DMS114 treated with DMSO at 0.1 percent for 48 hours (cell line): ENCODE measurements at regions not wholly inside any gene's neighbourhood (a gene's known extent, or its start where the extent isn't known, plus 50 kb on each side); places are given as distances from the start of the nearest gene placed in this dataset.
"Not testable (repeated sequence)": the region's sequence is repeated elsewhere in the genome, so short reads cannot be mapped to it uniquely, and the experiment has no call there.

Experiments used
- DNase-seq: peaks from one replicate; lab custom pipeline; 2025; ENCODE audit not compliant: unreplicated experiment; lab: John Stamatoyannopoulos, UW

DNA sequence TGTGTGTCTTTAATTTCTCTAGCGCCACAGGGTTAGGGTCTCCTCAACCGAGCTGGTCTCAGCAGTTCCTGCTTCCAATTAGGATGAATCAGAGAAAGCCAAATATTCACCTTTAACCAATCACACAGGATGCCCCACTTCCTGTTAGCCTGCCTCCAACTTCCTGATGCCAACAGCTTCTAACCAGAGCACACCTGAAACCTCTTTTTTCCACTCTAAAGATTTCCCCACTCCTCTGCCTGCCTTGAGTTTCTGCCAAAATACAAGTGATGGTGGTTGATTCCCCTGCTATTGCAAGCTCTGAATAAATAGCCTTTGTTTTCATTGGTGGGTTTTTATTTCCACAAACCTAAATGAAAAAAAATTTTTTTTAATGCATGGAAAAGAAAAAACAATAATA is 144.7 kb upstream of the UST start:
- DNase-seq = no peak

DNA sequence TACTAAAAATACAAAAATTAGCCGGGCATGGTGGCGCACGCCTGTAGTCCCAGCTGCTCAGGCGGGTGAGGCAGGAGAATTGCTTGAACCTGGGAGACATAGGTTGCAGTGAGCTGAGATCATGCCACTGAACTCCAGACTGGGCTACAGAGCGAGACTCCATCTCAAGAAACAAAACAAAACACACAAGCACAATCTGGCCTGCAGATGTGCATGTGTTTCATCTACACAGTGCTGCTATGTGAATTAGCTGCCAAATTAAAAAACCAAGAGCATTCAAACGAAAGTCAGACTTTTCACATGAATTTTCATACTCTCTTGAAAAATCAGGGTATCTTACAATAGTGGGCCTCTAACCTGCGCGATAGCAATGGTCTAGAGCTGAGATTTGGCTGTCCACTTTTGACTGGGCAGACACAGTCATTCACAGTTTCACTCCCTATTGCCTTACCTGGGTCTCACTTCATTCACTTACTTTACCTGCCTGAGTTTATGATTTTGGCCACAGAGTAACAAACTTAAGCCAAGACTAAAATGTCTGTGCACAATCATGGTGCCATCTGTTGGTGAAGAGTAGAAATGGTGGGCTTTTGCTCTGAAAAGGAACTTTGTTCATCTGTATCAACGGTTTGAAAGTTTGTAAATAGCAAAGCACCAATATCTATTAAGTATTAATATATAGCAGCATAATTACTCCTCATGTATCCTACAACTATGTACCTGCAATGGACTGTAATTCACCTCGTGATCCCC is 138.5 kb upstream of the UST start:
- DNase-seq = no peak

DNA sequence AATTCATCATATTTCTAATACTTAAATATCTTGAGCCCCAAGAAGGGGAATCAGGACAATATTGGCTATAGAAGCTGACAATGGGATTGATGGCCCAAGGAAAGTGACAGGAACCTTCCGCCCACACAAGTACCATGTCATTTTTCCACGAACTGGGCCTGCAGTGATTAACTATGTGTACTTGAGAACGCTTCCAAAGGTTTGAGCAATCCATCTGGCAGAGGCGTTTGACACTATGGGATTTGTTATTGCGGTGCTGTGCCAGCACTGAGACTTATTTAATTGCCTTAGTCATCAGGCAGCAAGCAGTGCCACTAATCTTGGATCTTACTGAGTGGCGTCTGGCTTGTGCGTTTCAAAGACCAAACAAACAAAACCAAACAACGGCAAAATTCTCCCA is 135.6 kb upstream of the UST start:
- no peak for DNase-seq

DNA sequence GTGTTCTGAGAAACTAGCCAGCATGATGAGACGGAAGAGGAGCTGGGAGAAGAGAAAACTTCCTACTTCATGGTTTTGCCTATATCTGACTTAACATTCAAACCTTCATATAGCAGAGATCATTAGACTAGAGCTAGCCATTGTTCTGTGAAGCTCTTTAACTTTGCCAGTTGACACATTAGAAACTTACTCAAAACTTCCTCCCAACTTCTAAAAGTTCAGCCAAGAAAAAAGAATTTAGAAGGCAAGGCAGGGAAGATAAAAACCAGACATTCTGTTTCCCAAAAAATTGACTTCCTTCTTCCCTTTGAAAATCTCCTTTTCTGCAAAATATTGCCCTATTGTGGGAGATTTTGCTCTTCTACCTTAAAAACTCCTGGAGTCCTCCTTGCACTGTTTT is 134.8 kb upstream of the UST start:
- no peak for DNase-seq

DNA sequence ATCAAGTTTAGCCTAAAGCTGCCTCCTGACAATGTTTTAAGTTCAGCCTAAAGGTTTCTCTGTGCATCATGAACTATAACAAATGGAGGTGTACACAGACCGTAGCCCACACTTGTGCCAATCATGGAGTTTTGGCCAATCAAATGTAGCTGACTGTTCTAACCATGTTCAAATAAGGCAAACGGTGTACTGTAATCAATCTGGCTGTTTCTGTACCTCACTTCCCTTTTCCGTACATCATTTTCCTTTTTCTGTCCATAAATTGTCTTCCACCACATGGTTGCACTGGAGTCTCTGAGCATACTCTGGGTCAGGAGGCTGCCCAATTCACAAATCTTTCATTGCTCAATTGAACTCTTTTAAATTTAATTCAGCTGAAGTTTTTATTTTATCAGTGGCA is 132.2 kb upstream of the UST start:
- DNase-seq = no peak

DNA sequence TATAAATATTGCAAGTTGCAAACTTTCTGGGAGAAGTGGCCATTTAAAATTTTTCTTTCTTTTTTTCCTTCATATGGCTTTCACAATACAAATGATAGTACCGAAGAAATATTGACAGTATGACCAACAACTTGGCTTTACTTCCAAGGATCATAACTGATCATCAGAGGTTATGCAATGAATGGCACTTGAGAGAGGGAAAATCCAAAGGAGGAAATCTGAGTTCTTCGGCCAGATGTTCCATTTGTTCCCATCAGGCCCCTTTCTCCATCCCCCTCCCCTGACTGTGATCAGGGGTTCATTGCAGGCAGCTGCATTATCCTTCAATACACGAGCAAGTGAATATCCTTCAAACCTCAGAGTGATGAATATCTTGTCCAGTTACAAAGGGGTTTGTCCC is 130.0 kb upstream of the UST start:
- no peak for DNase-seq

DNA sequence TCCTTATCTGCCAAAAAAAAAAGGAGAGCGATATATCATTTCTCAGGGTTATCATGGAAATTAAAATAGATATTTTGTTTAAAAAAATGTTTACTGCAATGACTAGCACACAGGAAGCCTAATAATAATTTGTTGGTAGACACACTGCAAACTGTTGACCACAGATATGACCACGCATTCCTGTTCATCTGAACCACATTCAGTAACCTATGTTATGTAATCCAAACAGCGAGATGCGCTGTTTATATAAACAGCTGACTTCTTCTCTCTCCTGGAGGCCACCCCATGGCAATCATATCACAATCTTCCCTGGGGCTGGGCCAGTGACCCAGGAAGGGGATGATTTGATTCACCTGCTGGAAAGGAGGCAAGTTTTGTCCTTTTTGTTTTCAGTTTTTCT is 129.3 kb upstream of the UST start:
- DNase-seq = no peak

DNA sequence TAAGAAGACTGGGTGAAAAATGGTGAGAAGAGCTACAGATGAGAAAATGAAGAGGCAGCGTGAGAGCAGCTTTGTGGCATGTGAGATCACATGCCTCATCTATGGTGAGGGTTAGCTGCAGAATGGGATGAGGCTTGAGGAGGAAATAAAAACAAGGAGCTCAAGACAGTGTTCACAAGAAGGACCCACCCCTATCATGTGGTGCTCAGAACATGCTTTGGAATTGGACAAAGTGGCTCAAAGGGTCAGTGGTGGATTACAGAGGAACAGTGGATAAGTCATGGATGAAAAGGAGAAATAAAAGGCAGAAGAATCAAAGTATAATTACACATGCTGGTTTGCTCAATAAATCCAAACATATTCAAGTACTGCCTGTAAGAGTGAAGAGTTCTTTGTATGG is 126.9 kb upstream of the UST start:
- DNase-seq = no peak

DNA sequence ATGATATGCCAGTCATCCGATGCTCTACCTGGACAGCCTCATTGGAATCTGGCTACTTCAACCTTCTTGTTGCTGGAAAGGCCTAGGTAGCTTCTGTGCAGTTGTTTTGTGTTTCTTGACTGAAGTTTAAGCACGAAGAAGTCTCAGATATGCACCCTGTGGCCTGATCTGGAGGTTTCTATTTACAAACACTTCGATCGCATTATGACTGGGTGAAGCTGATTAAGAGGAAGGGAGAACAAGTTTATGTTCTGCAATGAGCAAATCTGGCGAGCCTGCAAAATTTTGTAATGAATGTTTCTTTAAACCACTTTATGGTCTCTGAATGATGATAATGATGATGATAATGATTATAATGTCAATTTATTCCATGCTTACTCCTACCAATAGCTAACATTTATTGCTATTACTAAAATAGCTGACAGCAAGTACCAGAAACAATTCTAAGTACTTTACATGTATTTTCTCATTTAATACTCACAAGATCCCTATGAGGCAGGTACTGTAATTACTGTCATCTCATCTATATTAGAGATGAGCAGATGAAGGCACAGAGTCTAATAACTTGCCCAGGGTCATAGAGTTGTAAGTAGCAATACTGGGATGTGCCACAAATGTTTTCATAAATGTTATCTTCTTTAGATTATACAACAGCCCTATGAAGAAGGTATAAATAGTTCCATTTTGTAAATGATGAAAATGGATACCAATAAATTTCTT is 126.1 kb upstream of the UST start:
- no peak for DNase-seq

DNA sequence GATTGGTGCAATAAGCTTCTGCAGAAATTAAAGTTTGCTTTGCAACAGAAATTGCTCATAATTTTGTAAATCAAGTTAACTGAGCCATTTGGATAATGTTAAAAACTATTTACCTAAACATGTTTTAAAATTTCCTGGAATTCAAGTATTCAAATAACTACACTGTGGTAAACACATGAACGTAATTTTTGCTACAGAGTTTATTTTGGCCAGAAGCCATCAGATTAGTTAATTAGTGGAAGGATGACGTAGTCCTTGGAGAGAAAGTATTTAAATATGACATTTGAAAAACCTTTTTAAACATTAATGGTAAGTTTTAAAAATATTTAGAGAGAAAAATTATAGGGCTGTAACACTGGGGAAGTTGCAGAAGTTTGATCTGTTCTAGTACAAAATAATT is 121.2 kb upstream of the UST start:
- no peak for DNase-seq

DNA sequence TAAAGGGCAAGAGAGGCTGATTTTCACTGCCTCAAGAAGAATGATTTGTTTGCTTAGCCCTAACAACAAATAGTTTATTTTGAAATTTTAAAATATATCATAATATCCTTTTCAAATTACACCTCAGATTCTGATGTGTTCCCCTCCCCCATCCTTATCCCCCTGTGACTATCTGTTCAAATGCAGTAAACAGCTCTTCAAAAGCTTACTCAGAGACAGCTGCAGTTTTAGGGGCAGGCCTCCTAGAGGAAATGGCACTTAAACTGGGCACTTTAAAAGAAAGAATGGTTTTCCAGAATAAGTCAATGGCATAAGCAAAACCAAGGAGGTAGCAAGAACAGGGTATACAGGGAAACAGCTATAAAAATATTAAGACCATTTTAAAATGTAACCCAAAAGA is 118.6 kb upstream of the UST start:
- no peak for DNase-seq

DNA sequence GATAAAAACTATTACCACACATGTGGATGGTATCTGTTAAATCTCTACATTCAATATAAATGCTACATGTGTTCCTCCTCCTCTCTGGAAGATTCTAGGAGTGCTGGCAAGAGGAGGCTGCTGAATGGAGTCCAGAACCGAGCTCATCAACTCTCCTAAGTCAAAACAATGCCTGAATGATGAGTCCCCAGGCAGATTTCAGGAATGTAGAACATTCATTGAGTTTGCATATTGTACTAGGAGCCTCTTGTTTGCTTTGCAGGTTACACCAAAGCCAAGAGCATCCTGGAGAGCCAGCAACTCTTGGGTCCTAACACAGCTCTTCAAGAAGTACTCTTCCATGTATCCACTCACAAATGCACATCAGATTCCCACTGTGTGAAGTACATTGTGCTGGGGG is 117.6 kb upstream of the UST start:
- DNase-seq = no peak

DNA sequence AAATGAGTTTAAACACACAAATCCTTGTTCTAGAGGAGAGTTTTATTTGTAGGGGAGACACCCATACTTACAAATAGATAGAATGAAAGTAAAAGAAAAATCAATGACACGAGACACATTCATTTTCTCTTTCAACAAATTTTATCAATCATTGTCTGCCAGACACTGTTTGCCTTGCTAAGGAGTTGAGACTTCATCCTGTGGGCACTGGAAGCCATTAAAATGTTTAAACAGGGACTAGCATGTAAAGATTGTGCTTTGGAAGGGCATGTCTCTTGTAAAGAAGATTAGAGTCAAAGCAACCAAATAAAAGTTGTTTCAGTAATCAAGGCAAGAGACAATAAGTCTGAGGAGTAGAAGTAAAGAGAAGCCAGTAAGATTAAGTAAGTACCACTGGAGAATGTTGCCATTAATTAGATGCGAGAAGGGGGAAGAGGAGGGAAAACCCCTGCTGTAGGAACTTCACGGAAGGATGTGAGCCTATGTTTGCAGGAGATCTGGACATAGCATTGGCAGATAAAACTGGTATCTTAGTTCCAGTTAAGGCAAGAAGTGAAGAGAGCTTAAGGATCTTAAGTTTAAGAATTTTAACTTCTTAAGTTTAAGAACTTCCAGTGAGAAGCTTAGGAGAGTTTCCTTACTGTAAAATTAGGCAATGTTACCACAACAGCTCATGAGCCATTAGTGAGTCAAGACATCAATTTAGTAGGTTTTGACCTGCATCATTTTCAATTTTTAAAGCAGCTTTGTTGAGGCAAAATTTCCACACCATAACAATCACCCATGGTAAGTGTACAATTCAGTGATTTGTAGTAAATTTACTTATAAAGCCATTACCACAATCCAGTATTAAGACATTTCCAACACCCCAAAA is 117.0 kb upstream of the UST start:
- no peak for DNase-seq

DNA sequence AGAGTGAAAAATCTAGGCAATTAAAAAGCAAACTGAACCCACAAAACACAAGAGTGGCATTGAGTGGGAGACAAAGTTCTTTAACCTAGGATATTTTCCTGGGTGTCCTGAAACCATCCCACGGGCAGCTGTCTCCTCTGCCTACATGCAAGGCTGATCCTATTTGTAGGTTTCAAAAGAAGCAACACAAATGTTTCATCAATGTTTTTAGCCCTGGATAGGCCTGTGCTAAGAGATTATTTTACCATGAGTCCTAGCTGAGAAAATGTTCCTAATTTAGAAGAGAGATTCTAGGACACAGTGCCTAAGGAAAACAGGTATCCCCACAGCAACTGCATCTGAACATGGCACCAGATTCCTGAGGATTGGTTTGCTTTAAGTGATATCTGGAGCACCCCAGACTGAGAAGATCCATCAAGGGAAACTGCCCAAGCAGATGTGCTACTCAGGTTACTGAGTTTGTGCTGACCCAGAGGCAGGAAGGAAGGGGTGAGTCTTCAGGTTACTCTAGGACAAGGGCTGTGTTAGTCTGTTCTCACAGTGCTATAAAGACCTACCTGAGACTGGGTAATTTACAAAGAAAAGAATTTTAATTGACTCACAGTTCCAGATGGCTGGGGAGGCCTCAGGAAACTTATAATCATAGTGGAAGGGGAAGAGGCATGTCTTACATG is 111.6 kb upstream of the UST start:
- no peak for DNase-seq

DNA sequence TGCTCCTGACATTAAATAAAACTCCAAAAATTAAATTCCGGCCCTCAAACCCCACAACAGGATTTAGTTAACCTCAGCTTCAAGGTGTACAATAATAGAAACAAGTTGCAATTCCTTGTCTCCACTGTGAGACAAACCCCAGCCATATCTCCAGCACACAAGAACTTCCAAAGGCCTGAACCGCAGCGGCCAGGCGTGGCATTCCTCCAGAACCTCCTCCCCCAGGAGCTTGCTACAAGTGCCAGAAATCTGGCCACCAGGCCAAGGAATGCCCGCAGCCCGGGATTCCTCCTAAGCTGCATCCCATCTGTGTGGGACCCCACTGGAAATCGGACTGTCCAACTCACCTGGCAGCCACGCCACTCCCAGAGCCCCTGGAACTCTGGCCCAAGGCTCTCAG is 105.0 kb upstream of the UST start:
- DNase-seq = not testable (repeated sequence)

DNA sequence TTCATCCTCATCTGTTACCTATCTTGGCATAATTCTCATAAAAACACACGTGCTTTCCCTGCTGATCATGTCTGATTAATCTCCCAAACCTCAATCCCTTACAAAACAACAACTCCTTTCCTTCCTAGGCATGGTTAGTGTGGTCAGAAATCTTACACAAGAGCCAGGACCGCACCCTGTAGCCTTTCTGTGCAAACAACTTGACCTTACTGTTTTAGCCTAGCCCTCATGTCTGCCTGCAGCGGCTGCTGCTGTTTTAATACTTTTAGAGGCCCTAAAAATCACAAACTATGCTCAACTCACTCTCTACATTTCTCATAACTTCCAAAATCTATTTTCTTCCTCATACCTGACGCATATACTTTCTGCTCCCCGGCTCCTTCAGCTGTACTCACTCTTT is 103.6 kb upstream of the UST start:
- not testable (repeated sequence) for DNase-seq

DNA sequence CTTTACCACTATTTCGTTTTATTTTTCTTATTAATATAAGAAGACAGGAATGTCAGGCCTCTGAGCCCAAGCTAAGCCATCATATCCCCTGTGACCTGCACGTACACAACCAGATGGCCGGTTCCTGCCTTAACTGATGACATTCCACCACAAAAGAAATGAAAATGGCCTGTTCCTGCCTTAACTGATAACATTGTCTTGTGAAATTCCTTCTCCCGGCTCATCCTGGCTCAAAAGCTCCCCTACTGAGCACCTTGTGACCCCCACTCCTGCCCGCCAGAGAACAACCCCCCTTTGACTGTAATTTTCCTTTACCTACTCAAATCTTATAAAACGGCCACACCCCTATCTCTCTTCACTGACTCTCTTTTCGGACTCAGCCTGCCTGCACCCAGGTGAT is 101.8 kb upstream of the UST start:
- not testable (repeated sequence) for DNase-seq

DNA sequence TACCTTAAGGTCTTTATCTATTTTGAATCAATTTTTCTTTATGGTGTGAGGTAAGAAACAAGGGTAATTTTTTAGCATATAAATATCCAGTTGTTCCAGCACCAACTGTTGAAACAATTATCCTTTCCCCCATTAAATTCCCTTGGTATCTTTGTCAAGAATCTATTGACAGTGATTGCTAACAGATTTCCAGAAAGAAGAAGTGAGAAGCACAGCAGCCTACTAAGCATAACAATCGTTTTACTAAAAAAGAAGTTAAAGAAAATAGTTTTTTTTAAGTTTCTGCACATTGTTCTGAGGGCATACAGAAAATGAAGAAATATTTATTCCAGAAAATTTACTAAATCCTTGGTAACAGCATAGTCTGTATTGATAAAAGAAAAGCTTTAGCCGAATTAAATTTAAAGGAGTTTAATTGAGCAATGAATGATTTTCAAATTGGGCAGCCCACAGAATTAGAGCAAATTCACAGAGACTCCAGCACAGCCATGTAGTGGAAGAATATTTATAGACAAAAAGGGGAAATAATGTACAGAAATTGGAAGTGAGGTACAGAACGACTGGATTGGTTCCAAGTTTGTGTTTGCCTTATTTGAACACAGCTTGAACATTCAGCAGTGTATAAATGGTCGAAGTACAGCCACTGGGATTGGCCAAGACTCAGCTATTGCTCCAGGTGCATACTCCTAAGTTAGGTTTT is 97.9 kb upstream of the UST start:
- no peak for DNase-seq

DNA sequence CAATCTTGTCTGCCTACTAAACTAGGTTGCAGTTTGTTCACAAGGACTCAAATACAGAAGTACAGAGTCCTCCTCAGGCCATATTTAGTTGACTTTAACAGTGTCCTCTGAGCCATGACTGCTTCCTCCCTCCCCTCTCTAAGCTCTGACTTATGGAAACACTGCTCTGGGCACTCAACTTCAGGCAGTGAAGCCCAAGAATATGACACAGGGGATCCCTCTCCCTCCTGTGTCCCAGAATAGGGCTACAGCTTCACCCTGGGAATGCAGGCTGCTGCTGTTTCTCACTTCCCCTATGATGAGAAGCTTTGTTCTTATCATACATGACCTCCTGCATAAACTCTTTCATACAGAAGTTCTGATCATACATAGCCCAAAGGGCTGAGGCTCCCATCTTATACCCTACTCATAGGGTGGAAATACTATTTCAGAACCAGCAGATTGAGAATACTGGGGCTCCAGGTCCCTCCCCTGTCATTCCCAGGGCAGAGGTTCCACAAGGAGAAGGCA is 97.3 kb upstream of the UST start:
- no peak for DNase-seq

DNA sequence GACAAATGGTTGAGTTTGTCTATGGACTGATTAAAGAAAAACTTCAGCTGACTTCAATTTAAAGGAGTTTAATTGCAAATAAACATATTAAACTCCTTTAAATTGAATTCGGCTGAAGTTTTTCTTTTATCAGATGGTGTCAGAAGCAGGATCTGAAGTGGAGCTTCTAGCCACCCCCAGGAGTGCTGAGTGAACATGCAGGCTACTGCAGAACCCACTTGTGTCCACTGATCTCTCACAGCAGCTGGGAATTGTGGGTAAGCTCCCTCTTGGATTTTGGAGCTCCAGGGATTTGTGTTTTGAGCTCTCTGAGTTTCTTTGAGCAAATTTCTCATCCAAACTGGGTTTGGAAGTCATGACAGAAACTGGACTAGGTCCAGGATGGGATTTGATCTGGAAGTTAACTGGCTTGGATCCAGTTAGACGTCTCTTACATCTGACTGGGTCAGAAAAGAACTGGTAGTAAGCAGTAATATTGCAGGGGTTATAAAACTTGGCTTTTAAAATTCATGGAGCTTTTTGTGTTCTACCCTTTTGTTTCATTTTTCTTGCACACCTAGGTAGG is 95.8 kb upstream of the UST start:
- DNase-seq = no peak
